Endothelial cell (in vitro differentiated cells): ENCODE measurements at regions not wholly inside any gene's neighbourhood (a gene's known extent, or its start where the extent isn't known, plus 50 kb on each side); places are given as distances from the start of the nearest gene placed in this dataset.

Experiments
- DNase-seq: peaks from one replicate; pipeline ENCODE4 v3.0.0; 2021; ENCODE audit warnings: low spot score
- H3K27ac Mint-ChIP-seq: one replicate; pipeline ENCODE4 v1.8.0; 2021; ENCODE audit warnings: mixed read lengths, inconsistent platforms; ENCODE audit not compliant: unreplicated experiment
- H3K27me3 Mint-ChIP-seq: one replicate; pipeline ENCODE4 v1.8.0; 2021; ENCODE audit warnings: mild to moderate bottlenecking, moderate library complexity, mixed read lengths, inconsistent platforms; ENCODE audit not compliant: unreplicated experiment
- H3K36me3 Mint-ChIP-seq: one replicate; pipeline ENCODE4 v1.8.0; 2021; ENCODE audit warnings: mild to moderate bottlenecking, low read depth, mixed read lengths, inconsistent platforms; ENCODE audit not compliant: unreplicated experiment
- H3K4me1 Mint-ChIP-seq: one replicate; pipeline ENCODE4 v1.8.0; 2021; ENCODE audit warnings: mild to moderate bottlenecking, mixed read lengths, inconsistent platforms; ENCODE audit not compliant: unreplicated experiment
- H3K4me3 Mint-ChIP-seq: one replicate; pipeline ENCODE4 v1.8.0; 2021; ENCODE audit warnings: mild to moderate bottlenecking, mixed read lengths, inconsistent platforms; ENCODE audit not compliant: unreplicated experiment
- H3K9me3 Mint-ChIP-seq: one replicate; pipeline ENCODE4 v1.8.0; 2021; ENCODE audit warnings: mixed read lengths, inconsistent platforms; ENCODE audit not compliant: unreplicated experiment
- CTCF ChIP-seq: fragments of 200-600 bp; sonication (generic); IDR thresholded peaks from one replicate; pipeline ENCODE4 v1.5.0; 2021; ENCODE audit warnings: antibody characterized with exemption; ENCODE audit not compliant: unreplicated experiment

- Mint-ChIP-seq H3K9me3 (no peaks in the 10 kb centered on the region), H3K27me3 (no peaks in the 10 kb centered on the region), H3K36me3 (no peaks in the 10 kb centered on the region), H3K27ac (no peak overlapping the region), H3K4me3 (no peak overlapping the region), H3K4me1 (peaks cover 7% of the 10 kb centered on the region)
- no peak for DNase-seq
- no peak for TF ChIP-seq CTCF
Observed at GRCh38 chr7:114795475-114795874, 126.4 kb upstream of the MDFIC start.

GRCh38 chr7:114799628-114800028 is 122.3 kb upstream of the MDFIC start:
- Mint-ChIP-seq H3K27ac (no peak overlapping the region), H3K36me3 (no peaks in the 10 kb centered on the region)

GRCh38 chr7:114802632-114803031 is 119.3 kb upstream of the MDFIC start:
- Mint-ChIP-seq H3K27ac (no peak overlapping the region), H3K36me3 (no peaks in the 10 kb centered on the region), H3K9me3 (no peaks in the 10 kb centered on the region), H3K4me3 (no peak overlapping the region), H3K4me1 (no peaks in the 10 kb centered on the region), H3K27me3 (no peaks in the 10 kb centered on the region)
- no peak for TF ChIP-seq CTCF
- no peak for DNase-seq

More at GRCh38 chr7:114799628-114800028, 122.3 kb upstream of the MDFIC start:
- no peaks in the 10 kb centered on the region for H3K9me3 Mint-ChIP-seq
- no peak for DNase-seq
- no peak for TF ChIP-seq CTCF
- no peak overlapping the region for H3K4me3 Mint-ChIP-seq
- H3K27me3 Mint-ChIP-seq = no peaks in the 10 kb centered on the region
- peaks cover 2% of the 10 kb centered on the region for H3K4me1 Mint-ChIP-seq

GRCh38 chr7:114806590-114807162 is 115.2 kb upstream of the MDFIC start:
- H3K4me3 Mint-ChIP-seq = no peak overlapping the region
- H3K36me3 Mint-ChIP-seq = no peaks in the 10 kb centered on the region
- TF ChIP-seq CTCF = no peak
- no peak overlapping the region for H3K27ac Mint-ChIP-seq
- H3K27me3 Mint-ChIP-seq = no peaks in the 10 kb centered on the region
- DNase-seq = no peak
- H3K9me3 Mint-ChIP-seq = no peaks in the 10 kb centered on the region
- H3K4me1 Mint-ChIP-seq = no peaks in the 10 kb centered on the region

- H3K27ac Mint-ChIP-seq = no peak overlapping the region
- no peak for TF ChIP-seq CTCF
- DNase-seq = no peak
- H3K4me3 Mint-ChIP-seq = no peak overlapping the region
- H3K4me1 Mint-ChIP-seq = no peaks in the 10 kb centered on the region
- H3K9me3 Mint-ChIP-seq = no peaks in the 10 kb centered on the region
- H3K36me3 Mint-ChIP-seq = no peaks in the 10 kb centered on the region
- no peaks in the 10 kb centered on the region for H3K27me3 Mint-ChIP-seq
Observed at GRCh38 chr7:114812570-114812969, 109.3 kb upstream of the MDFIC start.
